OCI-LY7 (cell line): ENCODE measurements at regions not wholly inside any gene's neighbourhood (a gene's known extent, or its start where the extent isn't known, plus 50 kb on each side); places are given as distances from the start of the nearest gene placed in this dataset.

Experiments used
- CTCF ChIP-seq: fragments of 200-600 bp; sonication (generic); conservative IDR thresholded peaks from 2 replicates; pipeline ENCODE4 v1.5.1; 2014; ENCODE audit warnings: mild to moderate bottlenecking, antibody characterized with exemption, low read length, moderate library complexity, mixed read lengths
- EZH2phosphoT487 ChIP-seq: fragments of 200-600 bp; sonication (generic); IDR thresholded peaks from 2 replicates; pipeline ENCODE4 v1.6.1; 2018; ENCODE audit warnings: low read depth, borderline replicate concordance, mild to moderate bottlenecking, mixed run types, antibody characterized with exemption, low read length, moderate library complexity, mixed read lengths

- TF ChIP-seq EZH2phosphoT487 (no peak), CTCF (no peak)
Measured at GRCh38 chr2:180775711-180776110, 204.7 kb upstream of the UBE2E3 start.
